OCI-LY1 (cell line): ENCODE measurements at regions not wholly inside any gene's neighbourhood (a gene's known extent, or its start where the extent isn't known, plus 50 kb on each side); places are given as distances from the start of the nearest gene placed in this dataset.

Experiments
- EZH2 ChIP-seq: fragments of 200-600 bp; sonication (generic), shearing (Covaris generic); IDR thresholded peaks from 2 replicates; pipeline ENCODE4 v1.8.0; 2017; ENCODE audit warnings: borderline replicate concordance, mixed run types, mild to moderate bottlenecking, antibody characterized with exemption, low read length, moderate library complexity, mixed read lengths
- TF ChIP-seq, protein P1 (sequence below): fragments of 200-600 bp; sonication (generic), shearing (Covaris generic); IDR thresholded peaks from 2 replicates; pipeline ENCODE4 v1.5.1; 2017; ENCODE audit warnings: mild to moderate bottlenecking, antibody characterized with exemption, low read length, moderate library complexity, mixed read lengths

DNA sequence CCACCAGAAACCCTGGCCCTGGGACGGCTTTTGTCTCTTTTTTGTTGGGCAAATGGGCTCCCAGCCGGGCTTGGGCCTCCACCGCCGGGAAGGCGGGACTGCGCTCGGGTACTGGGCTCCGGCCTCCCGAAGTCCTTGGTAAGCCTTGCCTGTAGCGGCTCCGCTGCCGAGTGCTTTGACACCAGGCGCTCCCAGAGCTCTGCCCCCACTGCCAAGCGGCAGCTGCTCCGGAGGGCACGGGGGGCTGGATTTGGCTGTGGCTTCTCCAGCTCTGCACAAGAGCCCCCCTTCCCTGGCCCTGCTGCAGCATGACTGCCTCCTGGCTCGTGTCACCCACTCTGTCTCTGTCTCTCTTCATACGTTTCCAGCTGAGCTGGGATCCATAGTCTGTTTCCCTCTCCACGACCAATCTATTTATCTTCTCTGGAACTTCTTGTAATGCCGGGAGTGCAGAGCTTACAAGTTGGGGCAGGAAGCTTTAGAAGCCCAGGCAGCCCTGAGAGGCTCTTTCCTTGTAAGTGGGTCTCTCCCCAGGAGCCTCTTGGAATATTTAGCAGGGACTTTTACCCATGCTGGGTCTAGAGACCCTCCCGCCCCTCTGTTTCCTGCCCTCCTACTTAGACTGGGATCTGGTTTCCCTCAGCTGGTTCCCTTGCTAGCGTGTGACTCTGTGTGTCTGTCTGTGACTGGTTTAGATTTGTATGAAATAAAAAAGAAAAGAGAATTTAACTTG lies 246.9 kb upstream of the GSE1 start:
- TF ChIP-seq, protein P1, sequence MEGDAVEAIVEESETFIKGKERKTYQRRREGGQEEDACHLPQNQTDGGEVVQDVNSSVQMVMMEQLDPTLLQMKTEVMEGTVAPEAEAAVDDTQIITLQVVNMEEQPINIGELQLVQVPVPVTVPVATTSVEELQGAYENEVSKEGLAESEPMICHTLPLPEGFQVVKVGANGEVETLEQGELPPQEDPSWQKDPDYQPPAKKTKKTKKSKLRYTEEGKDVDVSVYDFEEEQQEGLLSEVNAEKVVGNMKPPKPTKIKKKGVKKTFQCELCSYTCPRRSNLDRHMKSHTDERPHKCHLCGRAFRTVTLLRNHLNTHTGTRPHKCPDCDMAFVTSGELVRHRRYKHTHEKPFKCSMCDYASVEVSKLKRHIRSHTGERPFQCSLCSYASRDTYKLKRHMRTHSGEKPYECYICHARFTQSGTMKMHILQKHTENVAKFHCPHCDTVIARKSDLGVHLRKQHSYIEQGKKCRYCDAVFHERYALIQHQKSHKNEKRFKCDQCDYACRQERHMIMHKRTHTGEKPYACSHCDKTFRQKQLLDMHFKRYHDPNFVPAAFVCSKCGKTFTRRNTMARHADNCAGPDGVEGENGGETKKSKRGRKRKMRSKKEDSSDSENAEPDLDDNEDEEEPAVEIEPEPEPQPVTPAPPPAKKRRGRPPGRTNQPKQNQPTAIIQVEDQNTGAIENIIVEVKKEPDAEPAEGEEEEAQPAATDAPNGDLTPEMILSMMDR = no peak
- no peak for TF ChIP-seq EZH2
